Suppressor macrophage treated with lipopolysaccharide for 1 hour (primary cell): ENCODE measurements at regions not wholly inside any gene's neighbourhood (a gene's known extent, or its start where the extent isn't known, plus 50 kb on each side); places are given as distances from the start of the nearest gene placed in this dataset.

Experiments
- DNase-seq, 3 donors: peaks; one replicate each; pipeline ENCODE4 v3.0.0-alpha.2; 2020 to 2022

DNA sequence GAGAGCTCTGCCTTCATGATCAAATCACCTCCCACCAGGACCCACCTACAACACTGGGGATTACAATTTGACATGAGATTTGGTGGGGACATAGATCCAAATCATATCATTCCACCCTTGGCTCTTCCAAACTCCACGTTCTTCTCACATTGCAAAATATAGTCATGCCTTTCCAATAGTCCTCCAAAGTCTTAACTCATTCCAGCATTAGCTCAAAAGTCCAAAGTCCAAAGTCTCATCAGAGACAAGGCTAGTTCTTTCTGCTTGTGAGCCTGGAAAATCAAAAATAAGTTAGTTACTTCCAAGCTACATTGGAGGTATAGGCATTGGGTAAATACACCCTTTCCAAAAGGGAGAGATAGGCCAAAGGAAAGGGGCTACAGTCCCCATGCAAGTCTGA is 186.9 kb upstream of the PAPPA start:
- DNase-seq, result no peak

DNA sequence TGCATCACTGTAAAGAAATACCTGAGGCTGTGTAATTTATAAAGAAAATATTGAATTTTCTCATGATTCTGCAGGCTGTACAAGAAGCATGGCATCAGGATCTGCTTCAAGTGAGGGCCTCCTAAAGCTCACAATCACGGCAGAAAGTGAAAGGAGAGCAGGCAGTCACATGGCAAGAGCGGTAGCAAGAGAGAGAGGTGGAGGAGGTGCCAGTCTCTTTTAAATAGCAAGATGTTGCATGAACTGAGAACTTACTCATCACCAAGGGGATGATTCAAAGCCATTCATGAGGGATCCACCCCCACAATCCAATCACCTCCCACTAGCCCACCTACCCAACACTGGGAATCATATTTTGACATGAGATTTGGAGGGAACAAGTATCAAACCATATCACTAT is 184.5 kb upstream of the PAPPA start:
- no peak for DNase-seq

DNA sequence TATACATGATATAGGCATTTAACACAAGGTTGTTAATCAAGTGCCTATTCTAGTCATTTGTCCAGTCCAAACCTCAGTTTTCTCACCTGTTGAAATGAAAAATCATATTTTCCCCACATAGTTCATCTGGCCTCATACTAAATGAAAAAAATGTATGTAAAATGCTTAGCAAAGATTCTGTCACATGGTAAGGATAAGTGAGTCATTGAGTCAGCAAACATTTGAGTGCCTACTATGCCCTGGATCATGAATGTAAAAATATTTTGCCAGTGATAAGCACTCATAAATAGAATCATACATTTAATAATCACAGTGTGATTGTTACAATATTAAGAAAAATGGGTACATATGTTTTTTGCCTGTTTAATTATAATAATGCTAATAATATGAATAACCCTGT is 181.2 kb upstream of the PAPPA start:
- no peak for DNase-seq

DNA sequence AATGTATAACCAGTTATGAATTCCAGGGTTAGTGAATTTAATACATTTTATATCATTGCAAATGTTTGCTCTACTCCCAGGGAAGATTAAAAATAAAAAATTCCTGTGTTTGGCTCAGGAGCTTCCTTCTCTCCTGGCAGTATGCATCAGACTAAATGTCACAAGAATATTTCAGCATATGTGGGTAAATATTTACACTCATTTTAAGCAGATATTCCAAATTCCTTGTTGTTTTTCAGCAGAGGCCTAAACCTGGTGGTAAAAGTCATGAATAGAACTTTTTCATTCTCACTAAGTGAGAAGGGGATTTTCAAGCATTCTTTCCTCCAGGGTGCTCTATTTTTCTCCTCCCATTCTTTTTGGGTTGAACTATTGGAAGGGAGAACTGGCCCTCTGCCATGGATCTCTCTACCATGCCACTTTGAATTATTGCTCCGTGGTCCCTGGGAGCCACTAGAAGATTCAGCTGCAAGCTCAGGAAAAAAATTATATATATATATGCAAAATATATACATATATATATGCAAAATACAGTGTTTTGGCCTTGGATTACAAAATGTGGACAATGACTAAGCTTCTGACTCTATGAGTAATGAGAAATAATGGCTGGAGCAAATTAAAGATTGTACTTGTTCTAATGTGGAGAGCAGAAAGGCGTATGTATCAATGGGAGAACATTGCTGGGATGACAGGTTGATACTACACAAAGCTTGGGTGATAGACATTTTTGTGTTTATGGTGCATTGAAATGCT is 180.6 kb upstream of the PAPPA start:
- DNase-seq, result no peak

DNA sequence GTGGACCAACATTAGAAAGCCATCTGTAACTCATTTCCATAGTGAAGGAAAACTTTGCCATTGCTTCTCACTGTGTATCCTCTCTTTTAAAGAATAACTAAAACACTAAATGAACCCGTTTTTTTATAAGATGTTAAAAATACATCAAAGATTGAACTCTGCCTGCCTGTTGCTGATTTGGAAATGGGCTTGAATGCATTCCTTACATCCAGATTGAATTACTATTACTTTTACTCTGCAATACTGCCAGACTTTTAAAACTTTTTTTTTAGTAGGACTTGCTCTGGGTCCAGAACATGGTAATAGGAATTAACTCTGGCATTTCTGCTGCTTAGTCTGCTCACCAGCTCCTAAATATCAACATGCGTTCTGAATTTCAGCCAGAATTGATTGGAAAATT is 176.8 kb upstream of the PAPPA start:
- no peak for DNase-seq

DNA sequence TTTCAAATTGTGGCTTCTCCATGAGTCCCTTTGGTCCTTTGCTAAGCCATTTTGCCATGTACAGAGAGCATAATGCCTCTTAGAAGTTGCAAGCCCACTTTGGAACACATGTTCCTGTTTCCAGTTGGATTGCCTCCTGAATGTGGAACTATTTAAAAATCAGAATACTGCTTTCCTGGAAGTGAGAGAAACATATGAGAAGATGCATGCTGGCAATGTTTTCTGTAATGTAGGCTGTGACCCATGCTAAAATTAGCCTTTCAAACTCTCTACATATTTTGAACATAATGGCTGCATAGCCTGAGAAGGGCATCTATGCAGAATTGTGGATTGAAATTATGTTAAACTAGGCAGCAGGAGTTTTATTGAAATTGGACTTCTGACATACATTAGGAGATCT is 175.5 kb upstream of the PAPPA start:
- DNase-seq, result no peak

DNA sequence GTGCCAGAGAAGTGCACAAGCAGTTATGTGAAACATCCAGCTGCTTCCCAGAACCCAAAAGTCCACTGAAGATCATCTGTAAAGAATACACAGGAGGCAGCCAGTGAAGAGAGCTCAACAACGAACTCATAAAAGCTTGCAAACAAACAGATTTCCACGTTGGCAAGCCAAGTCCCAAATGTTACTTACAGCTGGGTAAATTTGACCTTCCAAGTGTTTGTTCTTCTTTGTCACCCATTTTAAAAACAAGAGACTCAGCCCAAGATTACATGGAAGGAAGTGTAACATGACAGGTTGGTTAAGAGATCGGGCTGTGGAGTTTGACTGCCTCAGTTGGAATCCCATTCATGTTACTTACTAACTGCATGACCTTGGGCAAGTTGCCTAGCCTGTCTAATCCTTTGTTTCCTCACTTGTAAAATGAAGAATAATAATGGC is 174.9 kb upstream of the PAPPA start:
- DNase-seq, result no peak

DNA sequence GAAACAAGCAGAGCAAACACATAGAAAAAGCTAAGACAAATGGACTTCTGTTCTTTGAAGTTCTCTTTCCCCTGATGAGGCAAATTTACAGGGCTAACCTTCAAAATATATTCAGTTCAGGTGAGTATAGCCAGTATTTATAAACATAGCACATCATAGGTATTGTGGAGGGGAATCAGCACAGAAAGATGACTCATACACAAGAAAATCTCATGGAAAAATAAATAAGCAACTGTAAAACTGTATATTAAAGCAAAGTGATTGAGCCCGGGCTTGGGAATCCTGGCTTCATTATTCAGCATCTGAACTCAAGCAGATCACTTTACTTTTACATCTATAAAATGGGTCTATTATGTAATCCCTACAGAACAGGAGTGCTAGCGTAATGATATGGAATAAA is 173.5 kb upstream of the PAPPA start:
- DNase-seq, result no peak

DNA sequence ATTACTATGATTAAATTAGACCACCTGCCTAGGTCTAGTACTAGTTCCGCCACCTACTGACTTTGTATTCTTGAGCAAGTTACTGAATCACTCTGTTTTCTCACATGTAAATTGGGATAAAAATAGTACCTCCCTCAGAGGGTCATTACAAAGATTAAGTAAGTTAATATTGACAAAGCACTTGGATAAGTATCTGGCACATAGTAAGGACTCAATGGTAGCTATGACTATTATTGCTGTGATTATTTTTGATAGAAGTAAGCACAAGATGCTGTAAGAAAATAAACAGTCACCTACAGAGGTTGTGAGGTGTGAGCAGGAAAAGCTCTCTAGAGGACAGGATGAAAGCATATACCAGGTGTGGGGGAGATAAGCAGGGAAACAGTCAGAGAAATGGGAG is 173.1 kb upstream of the PAPPA start:
- no peak for DNase-seq

DNA sequence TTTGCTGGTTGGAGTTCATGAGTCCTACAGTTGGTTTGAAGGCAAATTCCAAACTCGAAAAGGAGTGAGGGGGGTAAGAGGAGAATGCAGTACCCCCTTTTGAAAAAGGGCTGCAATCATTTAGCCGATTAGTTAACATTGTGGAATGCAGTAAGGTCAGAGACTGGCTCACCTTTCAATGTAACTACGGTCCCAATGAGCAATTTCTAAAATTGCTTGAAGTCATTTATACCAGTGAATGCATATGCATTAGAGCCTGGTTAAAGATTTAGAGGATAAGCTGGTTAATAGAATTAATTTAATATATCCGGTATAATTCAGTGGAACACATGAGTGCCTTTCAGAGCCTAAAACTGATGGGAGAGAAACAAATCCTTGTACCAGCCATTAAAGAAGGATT is 172.6 kb upstream of the PAPPA start:
- no peak for DNase-seq

DNA sequence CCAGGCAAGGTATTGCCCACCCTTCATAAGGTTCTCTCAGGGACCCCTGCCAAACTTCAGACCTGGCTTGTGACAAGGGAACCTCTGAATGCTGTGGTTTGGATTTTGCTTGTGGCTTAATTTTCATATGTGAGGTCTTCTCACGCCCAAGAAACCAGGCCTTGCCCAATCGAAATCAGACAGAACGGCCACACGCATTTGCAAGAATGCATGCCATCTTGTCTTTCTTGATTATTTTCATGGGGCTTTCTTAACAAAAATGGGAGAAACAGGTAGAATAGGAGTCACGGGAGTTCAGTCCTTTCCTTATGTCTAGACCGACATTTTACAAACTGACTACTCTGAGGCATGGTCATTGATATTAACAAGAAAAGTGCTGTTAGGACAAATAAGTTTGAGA is 170.2 kb upstream of the PAPPA start:
- no peak for DNase-seq

DNA sequence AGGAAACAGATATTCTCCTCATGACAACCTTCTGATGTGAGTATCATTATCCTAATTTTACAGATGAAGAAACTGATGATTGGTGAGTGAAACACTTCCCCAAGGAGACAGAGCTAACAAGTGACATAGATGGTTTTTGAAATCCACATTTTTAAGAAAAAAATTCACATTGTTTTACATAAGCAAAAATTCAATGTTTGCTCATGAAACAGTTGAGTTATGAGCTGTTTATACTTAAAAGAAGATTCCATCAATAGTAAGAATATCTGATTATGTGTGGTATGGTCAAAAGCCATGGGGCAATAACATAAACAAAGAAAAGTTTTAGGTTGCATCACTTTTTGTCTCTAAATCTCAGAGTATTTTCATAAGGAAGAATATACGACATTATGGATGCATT is 167.9 kb upstream of the PAPPA start:
- no peak for DNase-seq

DNA sequence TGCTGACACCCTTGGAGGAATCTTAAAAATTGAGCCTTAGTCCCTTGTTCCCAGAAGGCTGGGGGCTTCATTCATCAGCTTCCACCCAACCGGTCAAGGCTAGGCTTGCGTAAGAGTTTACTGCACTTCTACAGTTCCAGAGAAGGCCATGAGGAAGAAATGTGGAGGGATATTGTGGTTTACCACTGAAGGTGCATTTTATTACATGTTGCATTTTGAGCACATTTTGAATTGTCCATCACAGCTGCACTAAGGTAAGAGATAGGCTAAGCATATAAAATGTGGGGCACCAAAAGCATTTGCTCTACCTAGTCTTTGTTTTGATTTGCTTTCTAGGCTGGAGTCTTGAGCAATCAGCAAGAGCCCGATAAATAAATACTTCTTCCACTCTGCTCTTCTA is 167.1 kb upstream of the PAPPA start:
- DNase-seq, result no peak

DNA sequence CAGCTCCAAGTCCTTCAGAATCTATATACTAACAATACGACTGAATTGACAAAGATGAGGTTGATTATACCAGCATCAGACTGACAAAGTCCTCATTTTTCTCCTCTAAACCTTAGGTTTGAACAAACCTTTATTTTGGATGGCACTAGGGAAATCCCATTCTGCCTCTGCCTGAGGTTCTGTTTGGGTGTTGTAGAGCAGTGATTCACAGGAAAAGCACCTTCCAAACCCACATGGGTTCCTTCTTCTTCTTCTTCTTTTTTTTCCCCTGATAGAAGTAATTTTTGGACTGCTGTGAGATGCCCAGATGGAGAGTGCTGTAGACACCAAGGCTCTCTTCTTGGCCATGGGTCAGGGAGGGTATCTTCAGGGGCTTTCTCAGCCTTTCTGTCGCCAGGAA is 164.9 kb upstream of the PAPPA start:
- DNase-seq, result no peak

DNA sequence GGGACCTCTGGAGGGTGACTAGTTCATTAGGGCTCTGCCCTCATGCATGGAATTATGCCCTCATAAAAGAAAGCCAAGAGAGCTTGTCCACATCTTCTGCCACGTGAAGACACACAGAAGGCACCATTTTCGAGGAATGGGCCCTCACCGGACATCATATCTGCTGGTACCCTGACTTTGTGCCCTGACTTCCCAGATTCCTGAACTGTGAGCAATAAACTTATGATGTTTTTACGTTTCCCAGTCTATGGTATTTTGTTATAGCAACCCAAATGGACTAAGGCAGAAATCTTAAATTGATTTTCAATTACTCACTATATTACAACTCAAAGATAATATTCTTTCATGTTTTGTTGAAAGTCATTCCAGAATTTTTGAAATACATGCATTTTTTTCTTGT is 163.8 kb upstream of the PAPPA start:
- no peak for DNase-seq

DNA sequence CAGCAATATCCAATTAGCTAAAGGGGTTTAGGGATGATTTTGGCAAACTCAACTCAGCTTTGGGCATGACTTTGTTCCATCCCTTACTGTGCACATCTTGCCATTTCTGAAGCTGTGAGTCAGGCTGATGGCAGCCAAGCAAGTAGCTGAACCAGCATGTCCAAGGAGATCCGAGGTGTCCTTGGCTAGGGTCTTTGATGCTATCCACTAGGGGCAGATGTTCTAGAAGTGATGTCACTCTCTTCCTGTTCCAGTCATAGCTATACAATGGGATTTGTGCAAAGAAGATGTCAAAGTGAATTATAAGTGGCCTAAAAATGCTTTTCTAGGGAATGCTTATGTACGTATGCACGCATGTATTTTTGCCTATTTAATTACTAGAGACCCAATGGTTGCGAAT is 160.8 kb upstream of the PAPPA start:
- DNase-seq, result no peak

DNA sequence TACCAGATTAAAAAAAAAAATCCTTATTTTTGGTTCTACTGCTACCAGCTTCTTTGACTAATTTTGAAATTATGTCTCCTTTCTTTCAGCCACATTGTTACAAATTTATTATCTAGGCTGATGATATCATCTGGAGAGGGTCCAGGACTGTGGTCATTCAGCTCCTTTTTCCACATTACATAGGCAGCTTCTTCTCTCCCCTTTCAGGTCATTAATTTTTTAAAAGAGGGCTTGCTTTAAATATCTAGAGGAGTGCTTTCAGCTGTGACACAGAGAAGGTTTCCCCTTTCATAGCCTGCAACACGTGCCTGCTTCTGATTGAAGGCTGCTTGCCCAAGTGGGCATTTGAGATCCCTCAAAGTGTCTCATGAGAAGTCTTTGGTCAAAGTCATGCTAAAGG is 155.7 kb upstream of the PAPPA start:
- DNase-seq, result no peak

DNA sequence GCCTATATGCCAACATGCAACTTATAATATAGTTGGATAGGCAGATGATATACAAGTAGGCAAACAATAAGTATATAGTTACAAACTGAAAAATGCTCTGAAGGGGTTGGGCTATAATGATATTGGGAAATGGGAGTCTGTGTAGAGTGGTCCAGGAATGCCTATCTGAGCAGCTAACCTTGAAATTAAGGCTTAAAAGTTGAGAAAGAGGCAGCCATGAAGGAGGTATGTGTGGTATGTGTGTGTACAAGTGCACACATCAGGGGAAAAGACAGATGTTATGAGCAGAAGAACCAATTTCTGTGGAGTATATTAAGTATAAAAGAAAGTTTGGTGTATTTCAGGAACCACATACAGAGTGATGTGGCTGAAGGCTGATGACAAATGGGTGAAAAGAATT is 154.9 kb upstream of the PAPPA start:
- DNase-seq, result no peak

DNA sequence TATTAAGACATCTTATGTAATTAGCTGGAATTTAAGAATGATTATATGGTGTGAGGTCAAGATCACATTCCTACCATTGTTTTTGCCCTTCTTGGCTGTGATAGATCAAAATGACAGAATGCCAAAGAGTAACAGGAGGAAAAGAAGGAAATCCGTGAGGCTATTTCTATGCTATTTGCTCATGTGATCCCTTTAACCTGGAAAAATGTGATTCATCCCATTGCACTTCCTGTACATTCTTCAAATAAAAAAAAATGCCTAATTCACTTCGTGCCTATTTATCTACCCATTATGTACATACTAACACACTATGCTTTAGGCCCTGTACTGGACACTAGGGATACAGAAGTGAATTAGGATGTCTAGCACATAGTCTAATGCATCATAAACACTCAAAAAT is 154.1 kb upstream of the PAPPA start:
- DNase-seq, result no peak

DNA sequence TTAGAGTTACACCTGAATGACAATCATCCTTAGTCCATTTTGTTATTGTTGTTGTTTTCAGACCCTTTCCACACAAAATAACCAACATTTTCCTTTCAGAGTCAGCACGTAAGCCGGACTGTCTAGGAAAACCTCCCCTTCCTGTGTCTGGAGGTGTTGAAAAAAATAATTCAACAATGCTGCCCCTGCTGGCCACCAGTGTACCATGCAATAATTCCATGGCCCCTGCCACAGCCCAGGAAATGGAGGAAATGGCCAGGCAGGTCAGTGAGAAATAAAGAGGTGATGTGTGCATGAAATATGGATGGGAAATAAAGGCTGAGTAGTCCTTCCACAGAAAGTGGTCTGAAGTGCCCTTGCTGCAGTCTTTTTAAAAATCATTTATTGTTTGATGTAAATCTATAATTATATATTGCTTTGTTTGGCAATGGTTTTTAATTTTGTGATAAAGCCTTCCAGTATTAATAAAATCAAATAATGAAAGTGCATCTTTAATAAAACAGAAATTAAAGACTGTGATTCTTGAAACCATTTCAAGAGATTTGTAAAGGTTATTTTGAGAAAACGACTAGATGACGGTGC is 152.8 kb upstream of the PAPPA start:
- DNase-seq, result peak in 2 of 3 donors; percentile 2 to 3

DNA sequence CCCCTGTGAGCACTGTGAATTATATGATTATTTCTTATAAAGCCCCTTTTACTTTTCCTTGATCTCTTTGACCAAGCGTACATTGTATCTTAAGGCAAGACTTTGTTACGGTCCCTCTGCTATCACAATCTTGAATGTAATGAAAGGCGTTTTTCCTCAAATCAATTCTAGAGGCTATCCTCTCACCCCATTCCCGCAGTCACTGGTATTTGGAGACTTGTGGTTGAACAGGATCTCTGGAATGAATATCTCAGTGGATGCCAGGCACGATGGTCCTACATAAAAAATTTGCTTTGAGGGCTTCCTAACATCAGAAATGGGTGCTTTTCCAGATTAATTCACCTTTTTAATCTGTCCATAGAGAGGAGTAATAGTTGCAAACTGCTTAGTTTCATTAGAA is 151.4 kb upstream of the PAPPA start:
- no peak for DNase-seq

DNA sequence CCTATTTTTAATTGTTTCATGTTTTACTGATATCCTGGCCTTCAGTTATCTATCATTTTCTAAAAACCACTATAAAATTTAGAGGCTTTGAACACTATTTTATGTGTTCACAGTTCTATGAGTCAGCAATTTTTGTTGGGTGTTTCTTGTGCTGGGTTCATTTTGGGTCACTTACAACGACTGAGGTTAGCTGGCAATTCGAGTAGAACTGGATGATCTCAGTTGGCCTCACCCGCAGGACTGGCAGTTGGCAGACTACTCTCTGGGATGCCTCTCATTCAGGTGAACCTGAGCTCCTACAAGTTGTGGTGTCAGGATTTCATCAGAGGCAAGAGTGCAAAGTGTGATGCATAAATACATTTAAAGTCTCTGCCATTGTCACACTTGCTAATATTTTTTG is 151.0 kb upstream of the PAPPA start:
- DNase-seq, result no peak

DNA sequence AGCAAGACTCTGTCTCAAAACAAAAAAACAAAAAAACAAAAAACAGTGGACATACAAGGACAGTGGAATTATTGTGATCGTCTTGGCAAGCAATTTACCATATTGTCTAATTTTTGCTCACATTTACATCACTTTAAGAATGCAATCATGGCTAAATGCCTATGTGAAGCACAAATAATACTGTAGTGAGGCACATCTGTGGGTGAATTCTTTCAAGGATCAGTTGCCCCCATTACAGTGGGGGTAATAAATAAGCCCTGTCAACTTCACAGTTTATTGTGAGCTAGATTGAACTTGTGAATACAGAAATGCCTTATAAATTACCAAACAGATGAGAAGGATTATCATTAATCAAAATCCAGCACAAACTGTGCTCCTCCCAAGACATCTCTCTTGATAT is 150.2 kb upstream of the PAPPA start:
- no peak for DNase-seq

DNA sequence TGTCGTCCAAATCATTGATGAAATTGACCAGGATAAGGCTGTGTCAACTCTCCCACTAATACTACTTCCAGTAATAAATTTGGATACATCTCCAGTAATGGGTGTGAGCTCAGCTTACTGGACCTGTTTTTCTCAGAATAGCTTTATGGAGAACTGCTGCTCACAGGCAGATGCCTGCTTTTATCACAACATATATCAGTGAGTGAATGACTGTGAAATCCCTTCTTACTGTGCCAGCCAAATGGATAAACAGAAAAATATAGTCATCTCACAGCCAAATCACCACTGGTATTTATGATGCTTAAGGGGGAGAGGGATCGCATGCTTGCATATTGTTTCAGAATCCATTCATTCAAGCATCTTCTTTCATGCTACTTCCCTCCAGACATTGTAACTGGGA is 148.4 kb upstream of the PAPPA start:
- no peak for DNase-seq

DNA sequence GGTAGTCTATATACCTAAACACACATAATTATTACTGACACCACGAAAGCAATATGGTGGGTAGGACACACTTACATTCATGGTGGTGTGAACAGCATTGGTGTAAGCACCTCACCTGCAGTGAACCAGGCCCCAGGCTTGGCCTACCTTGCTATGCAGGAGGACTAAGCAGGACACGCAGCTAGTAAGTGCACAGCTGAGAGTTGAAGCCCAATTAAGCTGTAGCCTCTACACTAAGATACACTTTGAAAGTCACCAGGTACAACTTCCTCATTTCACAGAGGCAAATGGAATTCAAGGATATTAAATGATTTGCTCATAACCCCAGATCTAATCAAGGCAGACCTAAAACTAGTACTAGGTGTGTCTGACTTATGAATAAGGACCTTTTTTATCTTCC is 145.8 kb upstream of the PAPPA start:
- DNase-seq, result no peak
